GM23338 (cell line): ENCODE measurements at regions not wholly inside any gene's neighbourhood (a gene's known extent, or its start where the extent isn't known, plus 50 kb on each side); places are given as distances from the start of the nearest gene placed in this dataset.

Source experiments
- CREB1 ChIP-seq: fragments of 250-450 bp; sonication (Bioruptor Pico); IDR thresholded peaks from 2 replicates; pipeline ENCODE4 v1.5.0; 2020; ENCODE audit warnings: low read depth, mild to moderate bottlenecking, moderate library complexity
- CTCF ChIP-seq, 2 experiments: fragments of 200-600 bp in 1 of 2; sonication (generic) in 1 of 2; conservative IDR thresholded peaks; 2 replicates each; pipeline versions ENCODE4 v1.5.1 to v1.6.1; 2016 to 2017; ENCODE audit warnings: antibody characterized with exemption in 2 of 2, low read depth in 2 of 2, mild to moderate bottlenecking in 2 of 2, moderate library complexity in 1 of 2
- EZH2 ChIP-seq: fragments of 200-600 bp; sonication (generic); IDR thresholded peaks from one replicate; pipeline ENCODE4 v1.8.0; 2017; ENCODE audit warnings: antibody characterized with exemption, mild to moderate bottlenecking, low read depth; ENCODE audit not compliant: unreplicated experiment
- EZH2phosphoT487 ChIP-seq: fragments of 200-600 bp; sonication (generic); IDR thresholded peaks from one replicate; pipeline ENCODE4 v1.8.1; 2018; ENCODE audit warnings: antibody characterized with exemption; ENCODE audit not compliant: unreplicated experiment
- JUNB ChIP-seq: IDR thresholded peaks from one replicate; pipeline ENCODE4 v1.6.1; 2016; ENCODE audit warnings: antibody characterized with exemption; ENCODE audit not compliant: unreplicated experiment
- NANOG ChIP-seq: IDR thresholded peaks from 2 replicates; pipeline ENCODE4 v1.6.1; 2016; ENCODE audit warnings: antibody characterized with exemption, borderline replicate concordance
- POLR2AphosphoS5 ChIP-seq: IDR thresholded peaks from 2 replicates; pipeline ENCODE4 v1.6.1; 2016; ENCODE audit warnings: antibody characterized with exemption, low read depth
- STAT1 ChIP-seq: IDR thresholded peaks from one replicate; pipeline ENCODE4 v1.6.1; 2016; ENCODE audit warnings: antibody characterized with exemption; ENCODE audit not compliant: unreplicated experiment
- ZNF331 ChIP-seq: fragments of 250-450 bp; sonication (Bioruptor Pico); IDR thresholded peaks from 2 replicates; pipeline ENCODE4 v1.5.0; 2020; ENCODE audit warnings: low read depth, mild to moderate bottlenecking, moderate library complexity
- TF ChIP-seq, protein P1 (sequence below): IDR thresholded peaks from one replicate; pipeline ENCODE4 v1.6.1; 2018; ENCODE audit warnings: antibody characterized with exemption; ENCODE audit not compliant: unreplicated experiment
- TF ChIP-seq, protein P2 (sequence below): fragments of 250-450 bp; sonication (Bioruptor Pico); IDR thresholded peaks from 2 replicates; pipeline ENCODE4 v1.5.0; 2020; ENCODE audit warnings: mild to moderate bottlenecking, moderate library complexity

DNA sequence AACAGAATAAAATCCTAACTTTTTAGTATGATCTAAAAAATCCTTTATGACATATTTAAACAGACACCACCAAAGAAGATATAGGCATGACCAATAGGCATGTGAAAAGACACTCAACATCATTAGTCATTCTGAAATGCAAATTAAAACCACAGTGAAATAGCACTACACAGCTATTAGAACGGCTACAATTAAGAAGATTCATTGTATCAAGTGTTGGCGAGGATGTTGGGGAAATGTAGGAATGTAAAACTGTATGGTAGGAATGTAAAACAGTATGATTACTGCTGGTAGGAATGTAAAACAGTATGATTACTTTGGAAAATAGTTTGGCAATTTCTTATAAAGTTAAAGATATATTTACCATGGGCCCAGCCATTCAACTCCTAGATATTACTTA is 253.3 kb upstream of the TCF4 start:
- TF ChIP-seq CTCF (conservative IDR thresholded peaks at IDR 0.05; ENCODE audit: low read depth in 2 of 2) (no peak), EZH2 (no peak), EZH2phosphoT487 (no peak), POLR2AphosphoS5 (no peak), JUNB (no peak), CREB1 (no peak), STAT1 (no peak), ZNF331 (CRISPR knock-in tag) (no peak), NANOG (no peak)
- TF ChIP-seq, protein P1, sequence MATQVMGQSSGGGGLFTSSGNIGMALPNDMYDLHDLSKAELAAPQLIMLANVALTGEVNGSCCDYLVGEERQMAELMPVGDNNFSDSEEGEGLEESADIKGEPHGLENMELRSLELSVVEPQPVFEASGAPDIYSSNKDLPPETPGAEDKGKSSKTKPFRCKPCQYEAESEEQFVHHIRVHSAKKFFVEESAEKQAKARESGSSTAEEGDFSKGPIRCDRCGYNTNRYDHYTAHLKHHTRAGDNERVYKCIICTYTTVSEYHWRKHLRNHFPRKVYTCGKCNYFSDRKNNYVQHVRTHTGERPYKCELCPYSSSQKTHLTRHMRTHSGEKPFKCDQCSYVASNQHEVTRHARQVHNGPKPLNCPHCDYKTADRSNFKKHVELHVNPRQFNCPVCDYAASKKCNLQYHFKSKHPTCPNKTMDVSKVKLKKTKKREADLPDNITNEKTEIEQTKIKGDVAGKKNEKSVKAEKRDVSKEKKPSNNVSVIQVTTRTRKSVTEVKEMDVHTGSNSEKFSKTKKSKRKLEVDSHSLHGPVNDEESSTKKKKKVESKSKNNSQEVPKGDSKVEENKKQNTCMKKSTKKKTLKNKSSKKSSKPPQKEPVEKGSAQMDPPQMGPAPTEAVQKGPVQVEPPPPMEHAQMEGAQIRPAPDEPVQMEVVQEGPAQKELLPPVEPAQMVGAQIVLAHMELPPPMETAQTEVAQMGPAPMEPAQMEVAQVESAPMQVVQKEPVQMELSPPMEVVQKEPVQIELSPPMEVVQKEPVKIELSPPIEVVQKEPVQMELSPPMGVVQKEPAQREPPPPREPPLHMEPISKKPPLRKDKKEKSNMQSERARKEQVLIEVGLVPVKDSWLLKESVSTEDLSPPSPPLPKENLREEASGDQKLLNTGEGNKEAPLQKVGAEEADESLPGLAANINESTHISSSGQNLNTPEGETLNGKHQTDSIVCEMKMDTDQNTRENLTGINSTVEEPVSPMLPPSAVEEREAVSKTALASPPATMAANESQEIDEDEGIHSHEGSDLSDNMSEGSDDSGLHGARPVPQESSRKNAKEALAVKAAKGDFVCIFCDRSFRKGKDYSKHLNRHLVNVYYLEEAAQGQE = no peak
- TF ChIP-seq, protein P2, sequence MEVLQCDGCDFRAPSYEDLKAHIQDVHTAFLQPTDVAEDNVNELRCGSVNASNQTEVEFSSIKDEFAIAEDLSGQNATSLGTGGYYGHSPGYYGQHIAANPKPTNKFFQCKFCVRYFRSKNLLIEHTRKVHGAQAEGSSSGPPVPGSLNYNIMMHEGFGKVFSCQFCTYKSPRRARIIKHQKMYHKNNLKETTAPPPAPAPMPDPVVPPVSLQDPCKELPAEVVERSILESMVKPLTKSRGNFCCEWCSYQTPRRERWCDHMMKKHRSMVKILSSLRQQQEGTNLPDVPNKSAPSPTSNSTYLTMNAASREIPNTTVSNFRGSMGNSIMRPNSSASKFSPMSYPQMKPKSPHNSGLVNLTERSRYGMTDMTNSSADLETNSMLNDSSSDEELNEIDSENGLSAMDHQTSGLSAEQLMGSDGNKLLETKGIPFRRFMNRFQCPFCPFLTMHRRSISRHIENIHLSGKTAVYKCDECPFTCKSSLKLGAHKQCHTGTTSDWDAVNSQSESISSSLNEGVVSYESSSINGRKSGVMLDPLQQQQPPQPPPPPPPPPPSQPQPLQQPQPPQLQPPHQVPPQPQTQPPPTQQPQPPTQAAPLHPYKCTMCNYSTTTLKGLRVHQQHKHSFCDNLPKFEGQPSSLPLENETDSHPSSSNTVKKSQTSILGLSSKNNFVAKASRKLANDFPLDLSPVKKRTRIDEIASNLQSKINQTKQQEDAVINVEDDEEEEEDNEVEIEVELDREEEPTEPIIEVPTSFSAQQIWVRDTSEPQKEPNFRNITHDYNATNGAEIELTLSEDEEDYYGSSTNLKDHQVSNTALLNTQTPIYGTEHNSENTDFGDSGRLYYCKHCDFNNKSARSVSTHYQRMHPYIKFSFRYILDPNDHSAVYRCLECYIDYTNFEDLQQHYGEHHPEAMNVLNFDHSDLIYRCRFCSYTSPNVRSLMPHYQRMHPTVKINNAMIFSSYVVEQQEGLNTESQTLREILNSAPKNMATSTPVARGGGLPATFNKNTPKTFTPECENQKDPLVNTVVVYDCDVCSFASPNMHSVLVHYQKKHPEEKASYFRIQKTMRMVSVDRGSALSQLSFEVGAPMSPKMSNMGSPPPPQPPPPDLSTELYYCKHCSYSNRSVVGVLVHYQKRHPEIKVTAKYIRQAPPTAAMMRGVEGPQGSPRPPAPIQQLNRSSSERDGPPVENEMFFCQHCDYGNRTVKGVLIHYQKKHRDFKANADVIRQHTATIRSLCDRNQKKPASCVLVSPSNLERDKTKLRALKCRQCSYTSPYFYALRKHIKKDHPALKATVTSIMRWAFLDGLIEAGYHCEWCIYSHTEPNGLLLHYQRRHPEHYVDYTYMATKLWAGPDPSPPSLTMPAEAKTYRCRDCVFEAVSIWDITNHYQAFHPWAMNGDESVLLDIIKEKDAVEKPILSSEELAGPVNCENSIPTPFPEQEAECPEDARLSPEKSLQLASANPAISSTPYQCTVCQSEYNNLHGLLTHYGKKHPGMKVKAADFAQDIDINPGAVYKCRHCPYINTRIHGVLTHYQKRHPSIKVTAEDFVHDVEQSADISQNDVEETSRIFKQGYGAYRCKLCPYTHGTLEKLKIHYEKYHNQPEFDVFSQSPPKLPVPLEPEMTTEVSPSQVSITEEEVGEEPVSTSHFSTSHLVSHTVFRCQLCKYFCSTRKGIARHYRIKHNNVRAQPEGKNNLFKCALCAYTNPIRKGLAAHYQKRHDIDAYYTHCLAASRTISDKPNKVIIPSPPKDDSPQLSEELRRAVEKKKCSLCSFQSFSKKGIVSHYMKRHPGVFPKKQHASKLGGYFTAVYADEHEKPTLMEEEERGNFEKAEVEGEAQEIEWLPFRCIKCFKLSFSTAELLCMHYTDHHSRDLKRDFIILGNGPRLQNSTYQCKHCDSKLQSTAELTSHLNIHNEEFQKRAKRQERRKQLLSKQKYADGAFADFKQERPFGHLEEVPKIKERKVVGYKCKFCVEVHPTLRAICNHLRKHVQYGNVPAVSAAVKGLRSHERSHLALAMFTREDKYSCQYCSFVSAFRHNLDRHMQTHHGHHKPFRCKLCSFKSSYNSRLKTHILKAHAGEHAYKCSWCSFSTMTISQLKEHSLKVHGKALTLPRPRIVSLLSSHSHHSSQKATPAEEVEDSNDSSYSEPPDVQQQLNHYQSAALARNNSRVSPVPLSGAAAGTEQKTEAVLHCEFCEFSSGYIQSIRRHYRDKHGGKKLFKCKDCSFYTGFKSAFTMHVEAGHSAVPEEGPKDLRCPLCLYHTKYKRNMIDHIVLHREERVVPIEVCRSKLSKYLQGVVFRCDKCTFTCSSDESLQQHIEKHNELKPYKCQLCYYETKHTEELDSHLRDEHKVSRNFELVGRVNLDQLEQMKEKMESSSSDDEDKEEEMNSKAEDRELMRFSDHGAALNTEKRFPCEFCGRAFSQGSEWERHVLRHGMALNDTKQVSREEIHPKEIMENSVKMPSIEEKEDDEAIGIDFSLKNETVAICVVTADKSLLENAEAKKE (CRISPR knock-in tag) = no peak
